HepG2 (cell line): ENCODE measurements at regions not wholly inside any gene's neighbourhood (a gene's known extent, or its start where the extent isn't known, plus 50 kb on each side); places are given as distances from the start of the nearest gene placed in this dataset.

ENCODE experiments used
- BHLHE40 ChIP-seq: IDR thresholded peaks from 2 replicates; pipeline ENCODE4 v1.6.1; 2011; ENCODE audit warnings: low read length, improper control_type of control experiment
- CTCF ChIP-seq: sonication (generic); formaldehyde crosslinking; IDR thresholded peaks from 2 replicates; pipeline ENCODE4 v1.5.0; 2020; ENCODE audit warnings: mild to moderate bottlenecking, missing genetic modification reagents, moderate library complexity
- GPBP1L1 ChIP-seq: sonication (generic); formaldehyde crosslinking; IDR thresholded peaks from 2 replicates; pipeline ENCODE4 v1.5.0; 2020; ENCODE audit warnings: mild to moderate bottlenecking, missing genetic modification reagents
- NFYB ChIP-seq: sonication (generic); formaldehyde crosslinking; IDR thresholded peaks from 2 replicates; pipeline ENCODE4 v1.4.0; 2020; ENCODE audit warnings: missing genetic modification reagents
- POLR2AphosphoS5 ChIP-seq: IDR thresholded peaks from 2 replicates; pipeline ENCODE4 v1.6.1; 2012; ENCODE audit warnings: low read depth, low read length
- THAP7 ChIP-seq: sonication (generic); formaldehyde crosslinking; IDR thresholded peaks from 2 replicates; pipeline ENCODE4 v1.8.1; 2023; ENCODE audit warnings: mild to moderate bottlenecking, missing genetic modification reagents
- YY1 ChIP-seq: IDR thresholded peaks from 2 replicates; pipeline ENCODE4 v1.6.1; 2011; ENCODE audit warnings: low read length, low read depth, moderate library complexity, mild to moderate bottlenecking; ENCODE audit not compliant: insufficient read depth, insufficient replicate concordance
- ZBTB44 ChIP-seq: sonication (generic); formaldehyde crosslinking; IDR thresholded peaks from 2 replicates; pipeline ENCODE4 v1.4.0; 2020; ENCODE audit warnings: missing genetic modification reagents
- ZFP62 ChIP-seq: sonication (generic); formaldehyde crosslinking; IDR thresholded peaks from 2 replicates; pipeline ENCODE4 v1.4.0; 2020; ENCODE audit warnings: missing genetic modification reagents
- ZNF33A ChIP-seq: sonication (generic); formaldehyde crosslinking; IDR thresholded peaks from 2 replicates; pipeline ENCODE4 v1.5.1; 2020; ENCODE audit warnings: missing genetic modification reagents, mild to moderate bottlenecking, moderate library complexity, borderline replicate concordance

- TF ChIP-seq NFYB (no peak), THAP7 (CRISPR knock-in tag) (no peak), BHLHE40 (no peak), YY1 (no peak), POLR2AphosphoS5 (no peak), ZFP62 (CRISPR knock-in tag) (no peak), CTCF (CRISPR knock-in tag) (no peak), ZNF33A (CRISPR knock-in tag) (no peak), GPBP1L1 (no peak), ZBTB44 (CRISPR knock-in tag) (no peak)
Measured at GRCh38 chr7:21140622-21141021, 287.3 kb upstream of the SP4 start.
